Breast epithelium (tissue), 4 donors: ENCODE measurements at regions not wholly inside any gene's neighbourhood (a gene's known extent, or its start where the extent isn't known, plus 50 kb on each side); places are given as distances from the start of the nearest gene placed in this dataset.

Experiments
- DNase-seq, 2 donors: peaks; one replicate each; pipeline ENCODE4 v3.0.0-alpha.2; 2019; ENCODE audit warnings: low spot score in 2 of 2
- H3K27ac ChIP-seq, 2 donors: fragments of 200-600 bp; sonication (generic) in 1 of 2; one replicate each; pipeline ENCODE4 v1.5.1; 2016 to 2019; ENCODE audit warnings: mild to moderate bottlenecking in 1 of 2
- H3K27me3 ChIP-seq, 2 donors: fragments of 200-600 bp; sonication (generic) in 1 of 2; one replicate each; pipeline versions ENCODE4 v1.5.1 to v1.6.0; 2017 to 2019; ENCODE audit warnings: control low read depth in 1 of 2, mild to moderate bottlenecking in 1 of 2
- H3K36me3 ChIP-seq: fragments of 200-600 bp; one replicate; pipeline ENCODE4 v1.5.1; 2019
- H3K4me1 ChIP-seq, 2 donors: fragments of 200-600 bp; sonication (generic); one replicate each; pipeline ENCODE4 v1.5.1; 2016 to 2019; ENCODE audit warnings: control low read depth in 1 of 2
- H3K4me3 ChIP-seq, 3 donors: fragments of 200-600 bp; sonication (generic); 1 replicate in 2 of 3; 2 replicates in 1 of 3; pipeline ENCODE4 v1.5.1; 2016 to 2019; ENCODE audit warnings: mild to moderate bottlenecking in 3 of 3, moderate library complexity in 2 of 3
- H3K9me3 ChIP-seq, 2 donors: fragments of 200-600 bp; sonication (generic) in 1 of 2; one replicate each; pipeline ENCODE4 v1.5.1; 2016 to 2019; ENCODE audit warnings: control low read depth in 1 of 2
- CTCF ChIP-seq, 3 donors: fragments of 450-650 bp; IDR thresholded peaks; one replicate each; pipeline ENCODE4 v1.5.1; 2016 to 2017; ENCODE audit warnings: antibody characterized with exemption in 3 of 3, mild to moderate bottlenecking in 3 of 3, moderate library complexity in 3 of 3
- POLR2A ChIP-seq: fragments of 450-650 bp; IDR thresholded peaks from one replicate; pipeline ENCODE4 v1.6.1; 2016; ENCODE audit warnings: antibody characterized with exemption, mild to moderate bottlenecking, moderate library complexity
- POLR2AphosphoS5 ChIP-seq, 3 donors: sonication (generic); formaldehyde crosslinking; IDR thresholded peaks; one replicate each; pipeline ENCODE4 v1.6.1; 2017; ENCODE audit warnings: antibody characterized with exemption in 3 of 3
- intact Hi-C: fragments of 100-400 bp; cut with DNase I; formaldehyde crosslinking; loops from one replicate; pipeline ENCODE4 v1.15.1; 2023; ENCODE audit warnings: low total_unique reads

- no peaks in the 10 kb centered on the region for H3K36me3 ChIP-seq
- TF ChIP-seq CTCF (IDR thresholded peaks at IDR 0.05) (no peak), POLR2A (no peak)
- H3K27ac ChIP-seq = no peak overlapping the region
- intact Hi-C loops = no loop called here
- peaks cover 0 to 17% of the 10 kb centered on the region in 2 donors for H3K27me3 ChIP-seq
- no peak for DNase-seq
- H3K4me1 ChIP-seq = peaks cover 0 to 9% of the 10 kb centered on the region in 2 donors
- H3K9me3 ChIP-seq = no peaks in the 10 kb centered on the region
- no peak overlapping the region for H3K4me3 ChIP-seq
Observed at GRCh38 chr7:155223021-155223420, 74.7 kb upstream of the INSIG1 start.

- TF ChIP-seq CTCF (IDR thresholded peaks at IDR 0.05) (no peak), POLR2A (no peak), POLR2AphosphoS5 (IDR thresholded peaks at IDR 0.05) (no peak)
- intact Hi-C loops = no loop called here
- no peak for DNase-seq
- no peaks in the 10 kb centered on the region for H3K36me3 ChIP-seq
- H3K9me3 ChIP-seq = no peaks in the 10 kb centered on the region
- no peak overlapping the region for H3K4me3 ChIP-seq
- peaks cover 0 to 9% of the 10 kb centered on the region in 2 donors for H3K4me1 ChIP-seq
- H3K27me3 ChIP-seq = peaks cover 0 to 15% of the 10 kb centered on the region in 2 donors
- no peak overlapping the region for H3K27ac ChIP-seq
Observed at GRCh38 chr7:155223503-155223902, 74.2 kb upstream of the INSIG1 start.

GRCh38 chr7:155224116-155224811 is 73.4 kb upstream of the INSIG1 start:
- Histone ChIP-seq H3K27ac (peak overlapping the region in 1 of 2 donors; percentile 45), H3K36me3 (no peaks in the 10 kb centered on the region), H3K4me3 (no peak overlapping the region), H3K27me3 (peaks cover 0 to 10% of the 10 kb centered on the region in 2 donors), H3K9me3 (no peaks in the 10 kb centered on the region), H3K4me1 (peaks cover 0 to 9% of the 10 kb centered on the region in 2 donors)
- no peak for DNase-seq
- no peak for TF ChIP-seq POLR2A
- peak in 1 of 3 donors; percentile 30 for TF ChIP-seq CTCF (IDR thresholded peaks at IDR 0.05)
- intact Hi-C loops = no loop called here

GRCh38 chr7:155225095-155225494 is 72.6 kb upstream of the INSIG1 start:
- Histone ChIP-seq H3K27me3 (peaks cover 0 to 10% of the 10 kb centered on the region in 2 donors), H3K4me3 (no peak overlapping the region), H3K4me1 (peaks cover 0 to 9% of the 10 kb centered on the region in 2 donors), H3K27ac (no peak overlapping the region), H3K36me3 (no peaks in the 10 kb centered on the region), H3K9me3 (no peaks in the 10 kb centered on the region)
- intact Hi-C loops = no loop called here
- no peak for DNase-seq
- TF ChIP-seq CTCF (IDR thresholded peaks at IDR 0.05) = no peak
- TF ChIP-seq POLR2A = no peak
- no peak for TF ChIP-seq POLR2AphosphoS5 (IDR thresholded peaks at IDR 0.05)

- TF ChIP-seq CTCF (IDR thresholded peaks at IDR 0.05) (no peak), POLR2A (no peak)
- Histone ChIP-seq H3K27ac (no peak overlapping the region), H3K36me3 (no peaks in the 10 kb centered on the region), H3K9me3 (no peaks in the 10 kb centered on the region), H3K4me3 (no peak overlapping the region), H3K27me3 (peaks cover 0 to 10% of the 10 kb centered on the region in 2 donors), H3K4me1 (peaks cover 0 to 9% of the 10 kb centered on the region in 2 donors)
- DNase-seq = no peak
- intact Hi-C loops = no loop called here
Observed at GRCh38 chr7:155225516-155225915, 72.2 kb upstream of the INSIG1 start.
